Transverse colon (tissue), 4 donors: ENCODE measurements at regions not wholly inside any gene's neighbourhood (a gene's known extent, or its start where the extent isn't known, plus 50 kb on each side); places are given as distances from the start of the nearest gene placed in this dataset.
A peak's percentile ranks its signal among the peaks of the same experiment; 100 is the strongest.

Experiments
- DNase-seq: peaks from one replicate; pipeline ENCODE4 v3.0.0-alpha.2; 2019
- H3K27ac ChIP-seq, 4 donors: fragments of 200-600 bp; sonication (generic); 2 replicates each; pipeline ENCODE4 v1.5.1; 2016 to 2018; ENCODE audit warnings: inconsistent platforms in 4 of 4
- H3K27me3 ChIP-seq: fragments of 200-600 bp; sonication (generic); 2 replicates; pipeline ENCODE4 v1.5.1; 2017; ENCODE audit warnings: inconsistent platforms
- H3K36me3 ChIP-seq, 4 donors: fragments of 200-600 bp; sonication (generic); 2 replicates each; pipeline ENCODE4 v1.5.1; 2017 to 2019; ENCODE audit warnings: inconsistent platforms in 4 of 4
- H3K4me1 ChIP-seq, 4 donors: fragments of 200-600 bp; sonication (generic); 2 replicates each; pipeline ENCODE4 v1.5.1; 2017 to 2020; ENCODE audit warnings: inconsistent platforms in 4 of 4
- H3K4me3 ChIP-seq, 4 donors: fragments of 200-600 bp; sonication (generic); 1 replicate in 1 of 4; 2 replicates in 3 of 4; pipeline versions ENCODE4 v1.5.1 to v1.6.1; 2017 to 2019; ENCODE audit warnings: inconsistent platforms in 4 of 4
- H3K9me3 ChIP-seq, 2 donors: fragments of 200-600 bp; sonication (generic); 2 replicates each; pipeline ENCODE4 v1.5.1; 2017 to 2019; ENCODE audit warnings: inconsistent platforms in 2 of 2
- EP300 ChIP-seq: sonication (generic); formaldehyde crosslinking; IDR thresholded peaks from one replicate; pipeline ENCODE4 v1.6.1; 2017; ENCODE audit warnings: antibody characterized with exemption, low read depth
- POLR2A ChIP-seq: fragments of 450-650 bp; IDR thresholded peaks from one replicate; pipeline ENCODE4 v1.6.1; 2016; ENCODE audit warnings: antibody characterized with exemption, mild to moderate bottlenecking, moderate library complexity
- POLR2AphosphoS5 ChIP-seq, 3 donors: sonication (generic); formaldehyde crosslinking; IDR thresholded peaks; one replicate each; pipeline ENCODE4 v1.6.1; 2016; ENCODE audit warnings: antibody characterized with exemption in 3 of 3
- WGBS, 2 donors: methylation state at CpG; one replicate each; pipeline ENCODE4 v1.1.5; 2018; ENCODE audit warnings: low coverage in 1 of 2; 5-methylcytosine and 5-hydroxymethylcytosine counted together
- in situ Hi-C, 4 donors: fragments of 200-750 bp; cut with MboI; loops; one replicate each; pipeline versions ENCODE4 v1.15.0 to v1.15.1; 2017; ENCODE audit warnings: low sequenced_read_pairs in 3 of 4, low pct_ligation_motif_present in 1 of 4, low pct_unique_long_range_greater_than_20kb in 1 of 4
- intact Hi-C: fragments of 100-400 bp; cut with DNase I; formaldehyde crosslinking; loops from one replicate; pipeline ENCODE4 v1.15.1; 2023; ENCODE audit warnings: low total_unique reads
- TF ChIP-seq, protein P1 (sequence below), 5 experiments: fragments of 200-600 bp in 3 of 5; fragments of 450-650 bp in 2 of 5; sonication (generic) in 3 of 5; IDR thresholded peaks; 1 replicate in 2 of 5; 2 replicates in 3 of 5; pipeline ENCODE4 v1.5.1; 2016 to 2017; ENCODE audit warnings: antibody characterized with exemption in 5 of 5, inconsistent platforms in 3 of 5, mild to moderate bottlenecking in 2 of 5, moderate library complexity in 1 of 5

GRCh38 chr12:62146318-62146717, 113.9 kb upstream of the USP15 start:
- intact Hi-C loops = no loop called here
- no peaks in the 10 kb centered on the region for H3K9me3 ChIP-seq
- no peaks in the 10 kb centered on the region for H3K36me3 ChIP-seq
- WGBS, 2 donors = 46 to 57% methylated on average over 3 of the region's 3 CpGs
- in situ Hi-C loops = no loop called here
- TF ChIP-seq POLR2A (no peak), POLR2AphosphoS5 (IDR thresholded peaks at IDR 0.05) (no peak), EP300 (no peak)
- TF ChIP-seq, protein P1, sequence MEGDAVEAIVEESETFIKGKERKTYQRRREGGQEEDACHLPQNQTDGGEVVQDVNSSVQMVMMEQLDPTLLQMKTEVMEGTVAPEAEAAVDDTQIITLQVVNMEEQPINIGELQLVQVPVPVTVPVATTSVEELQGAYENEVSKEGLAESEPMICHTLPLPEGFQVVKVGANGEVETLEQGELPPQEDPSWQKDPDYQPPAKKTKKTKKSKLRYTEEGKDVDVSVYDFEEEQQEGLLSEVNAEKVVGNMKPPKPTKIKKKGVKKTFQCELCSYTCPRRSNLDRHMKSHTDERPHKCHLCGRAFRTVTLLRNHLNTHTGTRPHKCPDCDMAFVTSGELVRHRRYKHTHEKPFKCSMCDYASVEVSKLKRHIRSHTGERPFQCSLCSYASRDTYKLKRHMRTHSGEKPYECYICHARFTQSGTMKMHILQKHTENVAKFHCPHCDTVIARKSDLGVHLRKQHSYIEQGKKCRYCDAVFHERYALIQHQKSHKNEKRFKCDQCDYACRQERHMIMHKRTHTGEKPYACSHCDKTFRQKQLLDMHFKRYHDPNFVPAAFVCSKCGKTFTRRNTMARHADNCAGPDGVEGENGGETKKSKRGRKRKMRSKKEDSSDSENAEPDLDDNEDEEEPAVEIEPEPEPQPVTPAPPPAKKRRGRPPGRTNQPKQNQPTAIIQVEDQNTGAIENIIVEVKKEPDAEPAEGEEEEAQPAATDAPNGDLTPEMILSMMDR (IDR thresholded peaks at IDR 0.05) = no peak
- no peaks in the 10 kb centered on the region for H3K27me3 ChIP-seq
- H3K4me3 ChIP-seq = no peak overlapping the region
- no peak overlapping the region for H3K27ac ChIP-seq
- no peaks in the 10 kb centered on the region for H3K4me1 ChIP-seq
- DNase-seq = no peak

DNA sequence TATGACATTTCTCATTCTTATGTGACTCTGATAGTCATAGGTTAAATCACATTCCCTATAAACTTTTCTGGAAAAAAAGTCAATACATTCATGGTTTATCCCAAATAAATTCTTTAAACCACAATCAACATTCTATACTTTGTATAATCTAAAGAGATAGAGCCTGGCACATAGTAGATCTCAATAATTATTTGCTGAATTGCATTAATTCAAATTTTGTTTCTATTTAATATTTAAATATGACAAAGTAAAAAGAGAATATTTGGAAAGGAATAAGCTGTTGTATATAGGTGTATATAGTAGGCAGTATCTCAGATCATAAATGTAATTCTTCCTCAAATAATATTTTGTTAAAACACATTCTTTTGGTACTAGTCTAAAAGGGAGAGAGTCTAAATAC, 102.2 kb upstream of the USP15 start:
- no peaks in the 10 kb centered on the region for H3K36me3 ChIP-seq
- intact Hi-C loops = no loop called here
- H3K27me3 ChIP-seq = no peaks in the 10 kb centered on the region
- no peak overlapping the region for H3K4me3 ChIP-seq
- no peak for DNase-seq
- in situ Hi-C loops = no loop called here
- TF ChIP-seq POLR2A (no peak), POLR2AphosphoS5 (IDR thresholded peaks at IDR 0.05) (no peak), EP300 (no peak)
- TF ChIP-seq, protein P1 (IDR thresholded peaks at IDR 0.05) = no peak
- no peaks in the 10 kb centered on the region for H3K4me1 ChIP-seq
- no peak overlapping the region for H3K27ac ChIP-seq
- H3K9me3 ChIP-seq = no peaks in the 10 kb centered on the region

DNA sequence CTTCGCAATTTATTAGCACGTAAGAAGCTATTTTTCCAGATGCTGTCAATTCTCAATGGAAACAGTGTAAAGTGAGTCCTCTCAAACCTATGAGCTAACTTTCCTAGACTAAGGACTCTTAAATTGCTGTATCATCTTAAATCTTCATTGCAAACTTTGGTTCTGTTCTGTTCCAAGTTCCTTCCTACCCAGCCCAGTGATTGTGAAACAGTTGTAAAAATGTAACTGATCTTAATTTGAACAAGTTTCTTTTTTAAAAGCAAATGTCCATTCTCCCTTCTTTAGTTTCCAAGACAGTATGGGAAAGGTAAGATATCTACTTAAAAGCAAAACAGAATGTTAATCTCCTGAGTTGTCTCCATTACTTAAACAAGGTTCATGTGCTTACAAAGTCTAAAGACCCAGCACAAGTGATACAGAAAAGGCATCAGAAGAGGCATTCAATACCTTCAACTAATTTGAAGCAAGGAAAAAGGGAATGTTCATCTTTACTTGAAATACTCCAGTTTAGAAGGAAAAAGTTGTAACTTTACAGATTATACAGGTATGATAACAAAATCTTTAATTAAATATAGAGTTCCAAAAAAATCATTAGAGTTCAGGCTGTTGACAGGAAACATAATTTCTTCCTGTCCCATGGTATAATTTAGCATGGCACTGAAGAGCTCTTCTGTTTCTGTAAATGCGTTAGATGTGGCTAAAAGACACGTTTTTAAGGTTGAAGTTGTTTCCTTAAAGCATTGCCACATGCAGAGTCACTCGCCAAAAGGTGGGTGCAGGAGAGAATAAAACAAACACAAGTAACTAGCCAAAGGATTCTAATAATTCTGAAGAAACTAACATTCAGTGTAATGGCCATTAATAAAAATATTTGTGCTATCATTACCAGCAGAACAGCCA, 101.5 kb upstream of the USP15 start:
- no peak for DNase-seq
- intact Hi-C loops = no loop called here
- in situ Hi-C loops = no loop called here
- H3K4me1 ChIP-seq = no peaks in the 10 kb centered on the region
- H3K27ac ChIP-seq = peak overlapping the region in 1 of 4 donors; percentile 35
- WGBS, 2 donors = 54 to 55% methylated on average over 5 of the region's 5 CpGs
- TF ChIP-seq POLR2AphosphoS5 (IDR thresholded peaks at IDR 0.05) = no peak
- TF ChIP-seq, protein P1 (IDR thresholded peaks at IDR 0.05) = no peak
- TF ChIP-seq EP300 = no peak
- no peaks in the 10 kb centered on the region for H3K36me3 ChIP-seq
- no peaks in the 10 kb centered on the region for H3K9me3 ChIP-seq
- no peaks in the 10 kb centered on the region for H3K27me3 ChIP-seq
- no peak overlapping the region for H3K4me3 ChIP-seq

- no peaks in the 10 kb centered on the region for H3K27me3 ChIP-seq
- intact Hi-C loops = no loop called here
- no peaks in the 10 kb centered on the region for H3K9me3 ChIP-seq
- DNase-seq = no peak
- no peak overlapping the region for H3K27ac ChIP-seq
- in situ Hi-C loops = no loop called here
- TF ChIP-seq, protein P1 (IDR thresholded peaks at IDR 0.05) = no peak
- TF ChIP-seq POLR2A = no peak
- no peak for TF ChIP-seq POLR2AphosphoS5 (IDR thresholded peaks at IDR 0.05)
- TF ChIP-seq EP300 = no peak
- no peaks in the 10 kb centered on the region for H3K4me1 ChIP-seq
- H3K4me3 ChIP-seq = no peak overlapping the region
- WGBS, 2 donors = 64 to 77% methylated on average over 2 of the region's 2 CpGs
- H3K36me3 ChIP-seq = no peaks in the 10 kb centered on the region
Observed at GRCh38 chr12:62162214-62162613, 98.0 kb upstream of the USP15 start.
